Nephron (organoid): ENCODE measurements at regions not wholly inside any gene's neighbourhood (a gene's known extent, or its start where the extent isn't known, plus 50 kb on each side); places are given as distances from the start of the nearest gene placed in this dataset.
"Not testable (repeated sequence)": the region's sequence is repeated elsewhere in the genome, so short reads cannot be mapped to it uniquely, and the experiment has no call there.

ENCODE experiments used
- H3K27ac Mint-ChIP-seq, 3 experiments: 2 replicates each; pipeline ENCODE4 v1.8.0; 2020; ENCODE audit warnings: mixed read lengths in 3 of 3, mild to moderate bottlenecking in 2 of 3, moderate library complexity in 1 of 3
- H3K27me3 Mint-ChIP-seq: 2 replicates; pipeline ENCODE4 v1.8.0; 2021; ENCODE audit warnings: low read depth, mild to moderate bottlenecking, moderate library complexity, mixed read lengths
- H3K36me3 Mint-ChIP-seq: 2 replicates; pipeline ENCODE4 v1.8.0; 2020; ENCODE audit warnings: low read depth, mixed read lengths
- H3K4me1 Mint-ChIP-seq: 2 replicates; pipeline ENCODE4 v1.8.0; 2020; ENCODE audit warnings: mixed read lengths
- H3K4me3 Mint-ChIP-seq, 3 experiments: 2 replicates each; pipeline ENCODE4 v1.8.0; 2020; ENCODE audit warnings: mild to moderate bottlenecking in 3 of 3, mixed read lengths in 3 of 3, moderate library complexity in 2 of 3
- H3K9me3 Mint-ChIP-seq: 2 replicates; pipeline ENCODE4 v1.8.0; 2020; ENCODE audit warnings: mixed read lengths
- CTCF ChIP-seq, 3 experiments: fragments of 200-600 bp; sonication (generic); IDR thresholded peaks; one replicate each; pipeline ENCODE4 v1.5.0; 2021; ENCODE audit warnings: antibody characterized with exemption in 3 of 3; ENCODE audit not compliant: unreplicated experiment in 3 of 3

- no peak for TF ChIP-seq CTCF (IDR thresholded peaks at IDR 0.05; ENCODE audit: unreplicated experiment in 3 of 3)
- Mint-ChIP-seq H3K27me3 (no peaks in the 10 kb centered on the region), H3K9me3 (peaks cover 5% of the 10 kb centered on the region), H3K27ac (no peak overlapping the region), H3K36me3 (no peaks in the 10 kb centered on the region), H3K4me1 (no peaks in the 10 kb centered on the region), H3K4me3 (no peak overlapping the region)
Observed at GRCh38 chr10:65172249-65172648, 1651.0 kb downstream of the REEP3 start.

- Mint-ChIP-seq H3K27ac (no peak overlapping the region), H3K9me3 (peaks cover 28% of the 10 kb centered on the region), H3K27me3 (no peaks in the 10 kb centered on the region), H3K36me3 (no peaks in the 10 kb centered on the region), H3K4me3 (no peak overlapping the region), H3K4me1 (no peaks in the 10 kb centered on the region)
- no peak for TF ChIP-seq CTCF (IDR thresholded peaks at IDR 0.05; ENCODE audit: unreplicated experiment in 3 of 3)
Observed at GRCh38 chr10:65176994-65177393, 1655.8 kb downstream of the REEP3 start.

- no peaks in the 10 kb centered on the region for H3K27me3 Mint-ChIP-seq
- no peak for TF ChIP-seq CTCF (IDR thresholded peaks at IDR 0.05; ENCODE audit: unreplicated experiment in 3 of 3)
- no peaks in the 10 kb centered on the region for H3K4me1 Mint-ChIP-seq
- H3K36me3 Mint-ChIP-seq = no peaks in the 10 kb centered on the region
- no peak overlapping the region for H3K27ac Mint-ChIP-seq
- no peak overlapping the region for H3K4me3 Mint-ChIP-seq
- H3K9me3 Mint-ChIP-seq = peaks cover 23% of the 10 kb centered on the region
Observed at GRCh38 chr10:65183236-65183635, 1662.0 kb downstream of the REEP3 start.

- H3K4me3 Mint-ChIP-seq, H3K9me3 Mint-ChIP-seq, H3K27me3 Mint-ChIP-seq, H3K27ac Mint-ChIP-seq, H3K4me1 Mint-ChIP-seq, H3K36me3 Mint-ChIP-seq: not testable (repeated sequence)
Observed at GRCh38 chr10:65186668-65187067, 1665.5 kb downstream of the REEP3 start.

- no peaks in the 10 kb centered on the region for H3K27me3 Mint-ChIP-seq
- H3K4me1 Mint-ChIP-seq = peaks cover 15% of the 10 kb centered on the region
Observed at GRCh38 chr10:65194126-65194525, 1672.9 kb downstream of the REEP3 start.

GRCh38 chr10:65194555-65194954 is 1673.4 kb downstream of the REEP3 start:
- H3K4me1 Mint-ChIP-seq = peaks cover 15% of the 10 kb centered on the region
- H3K27me3 Mint-ChIP-seq = no peaks in the 10 kb centered on the region
- no peak overlapping the region for H3K27ac Mint-ChIP-seq
- H3K9me3 Mint-ChIP-seq = no peaks in the 10 kb centered on the region
- TF ChIP-seq CTCF (IDR thresholded peaks at IDR 0.05; ENCODE audit: unreplicated experiment in 3 of 3) = no peak
- H3K4me3 Mint-ChIP-seq = no peak overlapping the region
- no peaks in the 10 kb centered on the region for H3K36me3 Mint-ChIP-seq

More at GRCh38 chr10:65194126-65194525, 1672.9 kb downstream of the REEP3 start:
- no peak for TF ChIP-seq CTCF (IDR thresholded peaks at IDR 0.05; ENCODE audit: unreplicated experiment in 3 of 3)
- Mint-ChIP-seq H3K27ac (no peak overlapping the region), H3K36me3 (no peaks in the 10 kb centered on the region), H3K4me3 (no peak overlapping the region), H3K9me3 (no peaks in the 10 kb centered on the region)
